Caki2 (cell line): ENCODE measurements at regions not wholly inside any gene's neighbourhood (a gene's known extent, or its start where the extent isn't known, plus 50 kb on each side); places are given as distances from the start of the nearest gene placed in this dataset.

Experiments used
- DNase-seq: peaks from one replicate; pipeline ENCODE4 v3.0.0-alpha.2; 2015; ENCODE audit warnings: low read depth
- in situ Hi-C: cut with HindIII; loops from 2 replicates; pipeline ENCODE4 v1.10.0; 2016; ENCODE audit warnings: low sequenced_read_pairs, low pct_unique_long_range_greater_than_20kb, mixed read lengths

- DNase-seq, result peak; percentile 7
- in situ Hi-C loops, result no loop called here
These were observed 911.9 kb downstream of the METTL15 start for GRCh38 chr11:29019960-29020683.

GRCh38 chr11:29018631-29019030 is 910.4 kb downstream of the METTL15 start:
- peak; percentile 2 for DNase-seq
- in situ Hi-C loops, result no loop called here

GRCh38 chr11:29017941-29018340 is 909.8 kb downstream of the METTL15 start:
- in situ Hi-C loops, result no loop called here
- no peak for DNase-seq

GRCh38 chr11:29012507-29012906 is 904.3 kb downstream of the METTL15 start:
- DNase-seq, result no peak
- in situ Hi-C loops, result no loop called here

- DNase-seq, result no peak
- in situ Hi-C loops, result no loop called here
These were observed 901.2 kb downstream of the METTL15 start for GRCh38 chr11:29009426-29009825.

- no peak for DNase-seq
- in situ Hi-C loops, result no loop called here
These were observed 900.3 kb downstream of the METTL15 start for GRCh38 chr11:29008481-29008880.

- DNase-seq, result no peak
- in situ Hi-C loops, result no loop called here
These were observed 898.5 kb downstream of the METTL15 start for GRCh38 chr11:29006668-29007067.

- DNase-seq, result no peak
- in situ Hi-C loops, result no loop called here
These were observed 897.3 kb downstream of the METTL15 start for GRCh38 chr11:29005401-29005980.

- in situ Hi-C loops, result no loop called here
- DNase-seq, result no peak
These were observed 894.6 kb downstream of the METTL15 start for GRCh38 chr11:29002816-29003215.

GRCh38 chr11:28999620-29000019 is 891.4 kb downstream of the METTL15 start:
- in situ Hi-C loops, result no loop called here
- no peak for DNase-seq

- DNase-seq, result no peak
- in situ Hi-C loops, result no loop called here
These were observed 884.8 kb downstream of the METTL15 start for GRCh38 chr11:28992996-28993395.

- in situ Hi-C loops, result no loop called here
- no peak for DNase-seq
These were observed 876.0 kb downstream of the METTL15 start for GRCh38 chr11:28984231-28984630.

GRCh38 chr11:28983780-28984179 is 875.6 kb downstream of the METTL15 start:
- DNase-seq, result no peak
- in situ Hi-C loops, result no loop called here

- in situ Hi-C loops, result no loop called here
- DNase-seq, result no peak
These were observed 873.2 kb downstream of the METTL15 start for GRCh38 chr11:28981381-28981780.

- no peak for DNase-seq
- in situ Hi-C loops, result no loop called here
These were observed 868.6 kb downstream of the METTL15 start for GRCh38 chr11:28976801-28977145.

GRCh38 chr11:28976012-28976800 is 868.0 kb downstream of the METTL15 start:
- DNase-seq, result no peak
- in situ Hi-C loops, result no loop called here

- in situ Hi-C loops, result no loop called here
- DNase-seq, result no peak
These were observed 861.6 kb downstream of the METTL15 start for GRCh38 chr11:28969832-28970231.

GRCh38 chr11:28966951-28967350 is 858.8 kb downstream of the METTL15 start:
- in situ Hi-C loops, result no loop called here
- DNase-seq, result no peak

GRCh38 chr11:28965819-28966218 is 857.6 kb downstream of the METTL15 start:
- in situ Hi-C loops, result no loop called here
- no peak for DNase-seq
